ENCODE measurements at regions not wholly inside any gene's neighbourhood (a gene's known extent, or its start where the extent isn't known, plus 50 kb on each side); places are given as distances from the start of the nearest gene placed in this dataset.

- FAIRE-seq (no peak), ATAC-seq (no peak), DNase-seq (ENCODE audit: extremely low read depth in 1 of 4, low spot score in 3 of 4) (no peak)
- TF ChIP-seq RERE (CRISPR knock-in tag; IDR thresholded peaks at IDR 0.05; ENCODE audit: borderline replicate concordance) (no peak), SMARCB1 (IDR thresholded peaks at IDR 0.05; ENCODE audit: insufficient read length, low read depth) (no peak), ZNF668 (CRISPR knock-in tag; IDR thresholded peaks at IDR 0.05) (no peak), MTA3 (IDR thresholded peaks at IDR 0.05; ENCODE audit: borderline replicate concordance) (no peak), ZNF165 (CRISPR knock-in tag; IDR thresholded peaks at IDR 0.05; ENCODE audit: borderline replicate concordance) (no peak)
- Histone ChIP-seq H3K79me2 (ENCODE audit: control insufficient read depth, insufficient read depth, low read length) (no peaks in the 10 kb centered on the region), H3K27ac (ENCODE audit: extremely low read depth, low read depth, low read length) (no peak overlapping the region), H2AFZ (ENCODE audit: low read depth, low read length) (no peak overlapping the region), H3K4me3 (no peak overlapping the region), H3K36me3 (ENCODE audit: control insufficient read depth, insufficient read depth, low read length) (no peaks in the 10 kb centered on the region), H3K9ac (ENCODE audit: insufficient read depth in 1 of 2, low read depth in 2 of 2, low read length in 2 of 2) (no peak overlapping the region), H3K4me2 (ENCODE audit: insufficient read depth, low read length) (no peak overlapping the region), H4K20me1 (replicated peaks; ENCODE audit: control insufficient read depth, insufficient read depth, low read length) (no peaks in the 10 kb centered on the region), H3K9me3 (replicated peaks; ENCODE audit: control insufficient read depth, insufficient read depth, low read depth, low read length) (no peaks in the 10 kb centered on the region), H3K9me1 (ENCODE audit: control insufficient read depth, insufficient read depth, low read length) (no peaks in the 10 kb centered on the region), H3K27me3 (ENCODE audit: control insufficient read depth in 2 of 2, insufficient read depth in 2 of 2, low read length in 2 of 2) (no peaks in the 10 kb centered on the region), H3K4me1 (replicated peaks in 1 of 2; ENCODE audit: control insufficient read depth in 2 of 2, insufficient read depth in 2 of 2, low read length in 2 of 2) (no peaks in the 10 kb centered on the region)
- in situ Hi-C loops (cut with MboI), result no loop called here
- WGBS (ENCODE audit: insufficient coverage, low coverage, missing lambda C conversion rate), result 0% methylated on average over 2 of the region's 2 CpGs
- intact Hi-C loops (cut with micrococcal nuclease), result no loop called here
- CTCF ChIA-PET (ENCODE audit: low intra/inter-chr PET ratio), result no interaction called here
- POLR2A ChIA-PET, result no interaction called here
- no TSS peak for BruUV-seq (replicated peaks)
Observed at GRCh38 chr9:82313697-82314096, 325.1 kb downstream of the SPATA31D1 start.

Data from K562 (cell line).